ENCODE measurements at regions not wholly inside any gene's neighbourhood (a gene's known extent, or its start where the extent isn't known, plus 50 kb on each side); places are given as distances from the start of the nearest gene placed in this dataset.

- TF ChIP-seq CTCF (conservative IDR thresholded peaks at IDR 0.05) (no peak), ZFX (IDR thresholded peaks at IDR 0.05) (no peak)
Measured at GRCh38 chr1:13888351-13888986, 188.5 kb downstream of the PRDM2 start.

Data from C4-2B (cell line).